ENCODE measurements at regions not wholly inside any gene's neighbourhood (a gene's known extent, or its start where the extent isn't known, plus 50 kb on each side); places are given as distances from the start of the nearest gene placed in this dataset.
A peak's percentile ranks its signal among the peaks of the same experiment; 100 is the strongest.

- no peak for DNase-seq
Observed at GRCh38 chr12:126792411-126792810, 1474.6 kb upstream of the TMEM132C start.

- DNase-seq: no peak
Observed at GRCh38 chr12:126797525-126797924, 1469.4 kb upstream of the TMEM132C start.

GRCh38 chr12:126798449-126798848 is 1468.5 kb upstream of the TMEM132C start:
- no peak for DNase-seq

GRCh38 chr12:126807312-126807865 is 1459.6 kb upstream of the TMEM132C start:
- DNase-seq: no peak

GRCh38 chr12:126811391-126811790 is 1455.6 kb upstream of the TMEM132C start:
- DNase-seq: no peak

- no peak for DNase-seq
Observed at GRCh38 chr12:126819554-126819953, 1447.4 kb upstream of the TMEM132C start.

GRCh38 chr12:126830778-126831680 is 1435.9 kb upstream of the TMEM132C start:
- DNase-seq: no peak

GRCh38 chr12:126837697-126838096 is 1429.3 kb upstream of the TMEM132C start:
- no peak for DNase-seq

GRCh38 chr12:126843915-126844669 is 1422.9 kb upstream of the TMEM132C start:
- no peak for DNase-seq

- DNase-seq: peak in 1 of 51 donors; percentile 27
Observed at GRCh38 chr12:126847005-126847629, 1419.9 kb upstream of the TMEM132C start.

GRCh38 chr12:126855768-126856167 is 1411.2 kb upstream of the TMEM132C start:
- DNase-seq: no peak

- DNase-seq: no peak
Observed at GRCh38 chr12:126856958-126857357, 1410.0 kb upstream of the TMEM132C start.

GRCh38 chr12:126858560-126858959 is 1408.4 kb upstream of the TMEM132C start:
- DNase-seq: no peak

- no peak for DNase-seq
Observed at GRCh38 chr12:126860210-126860609, 1406.8 kb upstream of the TMEM132C start.

GRCh38 chr12:126862500-126862899 is 1404.5 kb upstream of the TMEM132C start:
- DNase-seq: no peak

- DNase-seq: no peak
Observed at GRCh38 chr12:126869644-126870043, 1397.3 kb upstream of the TMEM132C start.

- no peak for DNase-seq
Observed at GRCh38 chr12:126873701-126874100, 1393.3 kb upstream of the TMEM132C start.

GRCh38 chr12:126874427-126875026 is 1392.4 kb upstream of the TMEM132C start:
- peak in 46 of 51 donors; percentile 0 to 81 (median 39) for DNase-seq

- DNase-seq: no peak
Observed at GRCh38 chr12:126879842-126880241, 1387.1 kb upstream of the TMEM132C start.

GRCh38 chr12:126883697-126884096 is 1383.3 kb upstream of the TMEM132C start:
- DNase-seq: peak in 1 of 51 donors; percentile 1

GRCh38 chr12:126889501-126889900 is 1377.5 kb upstream of the TMEM132C start:
- no peak for DNase-seq

Data from hypothalamus (tissue), 51 donors.